Smooth muscle cell (in vitro differentiated cells): ENCODE measurements at regions not wholly inside any gene's neighbourhood (a gene's known extent, or its start where the extent isn't known, plus 50 kb on each side); places are given as distances from the start of the nearest gene placed in this dataset.

Experiments
- DNase-seq: peaks from one replicate; lab custom pipeline; 2025; ENCODE audit not compliant: unreplicated experiment; lab: John Stamatoyannopoulos, UW
- H2AFZ ChIP-seq: fragments of 200-600 bp; sonication (generic); 2 replicates; pipeline ENCODE4 v1.6.0; 2016; ENCODE audit warnings: antibody characterized with exemption, low read depth, mild to moderate bottlenecking
- H3F3A ChIP-seq: fragments of 200-600 bp; sonication (generic); 2 replicates; pipeline ENCODE4 v1.6.0; 2017; ENCODE audit warnings: antibody characterized with exemption, low read depth
- H3K27ac ChIP-seq: fragments of 200-600 bp; sonication (generic); 2 replicates; pipeline ENCODE4 v1.5.1; 2016; ENCODE audit warnings: low read depth, mild to moderate bottlenecking
- H3K27me3 ChIP-seq: fragments of 200-600 bp; sonication (generic); 2 replicates; pipeline ENCODE4 v1.6.1; 2016; ENCODE audit warnings: low read depth, mild to moderate bottlenecking
- H3K36me3 ChIP-seq: fragments of 200-600 bp; sonication (generic); 2 replicates; pipeline ENCODE4 v1.5.1; 2016; ENCODE audit warnings: low read depth
- H3K4me1 ChIP-seq: fragments of 200-600 bp; sonication (generic); 2 replicates; pipeline ENCODE4 v1.5.1; 2016; ENCODE audit warnings: low read depth
- H3K4me2 ChIP-seq: fragments of 200-600 bp; sonication (generic); 2 replicates; pipeline ENCODE4 v1.6.0; 2016; ENCODE audit warnings: mild to moderate bottlenecking
- H3K4me3 ChIP-seq: fragments of 200-600 bp; sonication (generic); 2 replicates; pipeline ENCODE4 v1.5.1; 2016; ENCODE audit warnings: mild to moderate bottlenecking
- H3K79me2 ChIP-seq: fragments of 200-600 bp; sonication (generic); 2 replicates; pipeline ENCODE4 v1.6.0; 2016; ENCODE audit warnings: low read depth, mild to moderate bottlenecking
- H3K9ac ChIP-seq: fragments of 200-600 bp; sonication (generic); 2 replicates; pipeline ENCODE4 v1.6.0; 2016; ENCODE audit warnings: low read depth
- H3K9me3 ChIP-seq: fragments of 200-600 bp; sonication (generic); replicated peaks from 2 replicates; pipeline ENCODE4 v1.5.1; 2016; ENCODE audit warnings: low read depth
- H4K20me1 ChIP-seq: fragments of 200-600 bp; sonication (generic); 2 replicates; pipeline ENCODE4 v1.6.0; 2016; ENCODE audit warnings: low read depth
- CTCF ChIP-seq: fragments of 200-600 bp; sonication (generic); IDR thresholded peaks from 2 replicates; pipeline ENCODE4 v1.5.1; 2017; ENCODE audit warnings: borderline replicate concordance, mild to moderate bottlenecking, antibody characterized with exemption; ENCODE audit not compliant: insufficient read depth, poor library complexity, severe bottlenecking
- WGBS: methylation state at CpG from one replicate; pipeline ENCODE4 v1.1.7; 2016; ENCODE audit warnings: low lambda C conversion rate; 5-methylcytosine and 5-hydroxymethylcytosine counted together

- Histone ChIP-seq H3K27me3 (peaks cover 15% of the 10 kb centered on the region), H3F3A (no peaks in the 10 kb centered on the region), H3K27ac (no peak overlapping the region), H3K9ac (no peak overlapping the region), H3K79me2 (no peaks in the 10 kb centered on the region), H3K4me2 (no peak overlapping the region), H3K4me3 (no peak overlapping the region), H3K36me3 (no peaks in the 10 kb centered on the region), H3K4me1 (no peaks in the 10 kb centered on the region), H4K20me1 (no peaks in the 10 kb centered on the region), H2AFZ (no peak overlapping the region), H3K9me3 (no peaks in the 10 kb centered on the region)
- TF ChIP-seq CTCF = no peak
- 52% methylated on average over 7 of the region's 7 CpGs for WGBS
- no peak for DNase-seq
These were observed 183.9 kb downstream of the HAPSTR1 start for GRCh38 chr16:9275377-9275776.

- no peak overlapping the region for H3K4me3 ChIP-seq
- no peaks in the 10 kb centered on the region for H3K36me3 ChIP-seq
- WGBS = 59% methylated on average over 4 of the region's 4 CpGs
- no peaks in the 10 kb centered on the region for H3F3A ChIP-seq
- H3K79me2 ChIP-seq = no peaks in the 10 kb centered on the region
- H3K9ac ChIP-seq = no peak overlapping the region
- H2AFZ ChIP-seq = no peak overlapping the region
- DNase-seq = no peak
- H3K27ac ChIP-seq = no peak overlapping the region
- H3K4me2 ChIP-seq = no peak overlapping the region
- no peaks in the 10 kb centered on the region for H3K4me1 ChIP-seq
- TF ChIP-seq CTCF = no peak
- H4K20me1 ChIP-seq = no peaks in the 10 kb centered on the region
- peaks cover 20% of the 10 kb centered on the region for H3K27me3 ChIP-seq
- H3K9me3 ChIP-seq = no peaks in the 10 kb centered on the region
These were observed 184.4 kb downstream of the HAPSTR1 start for GRCh38 chr16:9275816-9276354.

- no peak overlapping the region for H3K4me2 ChIP-seq
- no peak overlapping the region for H3K27ac ChIP-seq
- no peak overlapping the region for H3K9ac ChIP-seq
- no peak for TF ChIP-seq CTCF
- no peak overlapping the region for H2AFZ ChIP-seq
- H4K20me1 ChIP-seq = no peaks in the 10 kb centered on the region
- H3K27me3 ChIP-seq = peaks cover 22% of the 10 kb centered on the region
- H3K4me3 ChIP-seq = no peak overlapping the region
- no peaks in the 10 kb centered on the region for H3K36me3 ChIP-seq
- no peaks in the 10 kb centered on the region for H3K4me1 ChIP-seq
- no peak for DNase-seq
- no peaks in the 10 kb centered on the region for H3K79me2 ChIP-seq
- WGBS = 74% methylated on average over 5 of the region's 5 CpGs
- no peaks in the 10 kb centered on the region for H3F3A ChIP-seq
- H3K9me3 ChIP-seq = no peaks in the 10 kb centered on the region
These were observed 188.0 kb downstream of the HAPSTR1 start for GRCh38 chr16:9279291-9280068.

DNA sequence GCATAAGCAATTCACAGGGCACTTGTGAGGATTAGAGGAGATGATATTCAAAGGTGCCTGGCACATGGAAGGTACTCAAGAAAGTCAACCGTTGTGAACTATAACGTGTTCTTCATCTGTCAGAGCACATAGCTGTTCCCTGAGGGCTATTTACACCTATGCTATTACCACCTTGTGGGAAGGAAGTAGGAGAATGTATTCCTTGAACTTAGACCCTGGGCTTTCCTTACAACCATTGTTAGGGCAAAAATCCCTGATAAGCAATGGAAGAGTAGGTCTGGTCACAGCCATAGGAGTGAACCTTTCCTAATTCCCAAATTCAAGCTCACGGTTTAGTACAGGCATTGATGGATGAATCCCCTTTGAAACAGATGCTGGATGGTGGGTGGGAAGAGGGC is 188.6 kb downstream of the HAPSTR1 start:
- Histone ChIP-seq H3K4me2 (no peak overlapping the region), H2AFZ (no peak overlapping the region), H3K27ac (no peak overlapping the region), H3F3A (no peaks in the 10 kb centered on the region), H3K4me1 (no peaks in the 10 kb centered on the region), H4K20me1 (no peaks in the 10 kb centered on the region), H3K27me3 (peaks cover 22% of the 10 kb centered on the region), H3K36me3 (no peaks in the 10 kb centered on the region), H3K4me3 (no peak overlapping the region), H3K79me2 (no peaks in the 10 kb centered on the region), H3K9me3 (no peaks in the 10 kb centered on the region), H3K9ac (no peak overlapping the region)
- no peak for TF ChIP-seq CTCF
- WGBS = 90% methylated on average over 3 of the region's 3 CpGs
- DNase-seq = no peak
